Fibroblast of mammary gland (primary cell): ENCODE measurements at regions not wholly inside any gene's neighbourhood (a gene's known extent, or its start where the extent isn't known, plus 50 kb on each side); places are given as distances from the start of the nearest gene placed in this dataset.

Experiments used
- DNase-seq: peaks from one replicate; pipeline ENCODE4 v3.0.0-alpha.2; 2010; ENCODE audit warnings: low read depth
- H3K4me3 ChIP-seq: 2 replicates; pipeline ENCODE4 v1.5.1; 2011; ENCODE audit warnings: low read depth, mild to moderate bottlenecking, low read length, moderate library complexity; ENCODE audit not compliant: control insufficient read depth
- CTCF ChIP-seq: conservative IDR thresholded peaks from 2 replicates; pipeline ENCODE4 v1.5.1; 2011; ENCODE audit warnings: low read depth, low read length, inconsistent platforms; ENCODE audit not compliant: control insufficient read depth, insufficient read depth

- TF ChIP-seq CTCF = no peak
- DNase-seq = no peak
- H3K4me3 ChIP-seq = no peak overlapping the region
These were observed 315.5 kb downstream of the RMST start for GRCh38 chr12:97778111-97778510.

- H3K4me3 ChIP-seq = no peak overlapping the region
- no peak for TF ChIP-seq CTCF
- DNase-seq = no peak
These were observed 318.7 kb downstream of the RMST start for GRCh38 chr12:97781342-97781741.

- no peak overlapping the region for H3K4me3 ChIP-seq
- DNase-seq = no peak
- no peak for TF ChIP-seq CTCF
These were observed 322.3 kb downstream of the RMST start for GRCh38 chr12:97784904-97785303.

- no peak overlapping the region for H3K4me3 ChIP-seq
- no peak for DNase-seq
- TF ChIP-seq CTCF = no peak
These were observed 327.7 kb downstream of the RMST start for GRCh38 chr12:97790281-97790680.

GRCh38 chr12:97797473-97797872 lies 334.9 kb downstream of the RMST start:
- TF ChIP-seq CTCF = no peak
- DNase-seq = no peak
- H3K4me3 ChIP-seq = no peak overlapping the region

- no peak overlapping the region for H3K4me3 ChIP-seq
- TF ChIP-seq CTCF = no peak
- DNase-seq = no peak
These were observed 338.0 kb downstream of the RMST start for GRCh38 chr12:97800561-97800960.

GRCh38 chr12:97801471-97802059 lies 339.0 kb downstream of the RMST start:
- no peak for TF ChIP-seq CTCF
- H3K4me3 ChIP-seq = no peak overlapping the region
- DNase-seq = no peak
